Inflammatory macrophage (primary cell): ENCODE measurements at regions not wholly inside any gene's neighbourhood (a gene's known extent, or its start where the extent isn't known, plus 50 kb on each side); places are given as distances from the start of the nearest gene placed in this dataset.
"Not testable (repeated sequence)": the region's sequence is repeated elsewhere in the genome, so short reads cannot be mapped to it uniquely, and the experiment has no call there.

ENCODE experiments used
- DNase-seq, 2 donors: peaks; one replicate each; pipeline ENCODE4 v3.0.0-alpha.2; 2020 to 2022

DNA sequence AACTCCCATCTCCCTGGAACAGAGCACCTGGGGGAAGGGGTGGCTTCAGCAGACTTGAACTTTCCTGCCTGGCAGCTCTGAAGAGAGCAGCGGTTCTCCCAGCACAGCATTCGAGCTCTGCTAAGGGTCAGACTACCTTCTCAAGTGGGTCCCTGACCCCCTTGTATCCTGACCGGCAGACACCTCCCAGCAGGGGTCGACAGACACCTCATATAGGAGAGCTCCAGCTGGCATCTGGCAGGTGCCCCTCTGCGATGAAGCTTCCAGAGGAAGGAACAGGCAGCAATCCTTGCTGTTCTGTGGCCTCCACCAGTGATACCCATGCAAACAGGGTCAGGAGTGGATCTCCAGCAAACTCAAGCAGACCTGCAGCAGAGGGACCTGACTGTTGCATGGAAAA, 244.1 kb upstream of the RASGEF1B start:
- DNase-seq = no peak

DNA sequence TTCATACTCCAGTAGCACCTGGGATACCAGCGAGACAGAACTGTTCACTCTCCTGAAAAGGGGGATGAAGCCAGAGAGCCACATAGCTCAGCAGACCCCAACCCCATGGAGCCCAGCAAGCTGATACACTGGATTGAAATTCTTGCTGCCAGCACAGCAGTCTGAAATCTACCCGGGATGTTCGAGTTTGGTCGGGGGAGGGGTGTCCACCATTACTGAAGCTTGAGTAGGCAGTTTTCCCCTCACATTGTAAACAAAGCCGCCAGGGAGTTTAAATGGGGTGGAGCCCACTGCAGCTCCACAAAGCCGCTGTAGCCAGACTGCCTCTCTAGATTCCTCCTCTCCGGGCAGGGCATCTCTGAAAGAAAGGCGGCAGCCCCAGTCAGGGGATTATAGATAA, 243.7 kb upstream of the RASGEF1B start:
- DNase-seq = not testable (repeated sequence)

DNA sequence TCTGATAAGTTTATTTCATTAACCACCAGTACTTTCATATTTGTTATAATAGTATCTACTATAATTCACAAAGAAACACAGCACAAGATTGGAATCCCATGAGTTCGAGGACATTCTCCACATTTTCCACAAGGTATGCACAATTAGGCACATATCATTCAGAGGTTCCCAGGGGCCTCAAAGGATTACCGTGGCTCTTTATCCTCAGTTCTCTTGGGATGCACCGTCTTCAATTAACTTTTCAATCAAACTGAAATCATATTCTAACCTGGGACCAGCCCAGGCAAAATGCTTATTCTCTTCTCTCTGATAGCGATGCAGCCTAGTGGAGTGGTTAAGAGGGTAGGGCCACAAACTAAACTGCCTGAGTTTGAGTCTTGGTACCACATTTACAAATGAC, 242.6 kb upstream of the RASGEF1B start:
- no peak for DNase-seq

DNA sequence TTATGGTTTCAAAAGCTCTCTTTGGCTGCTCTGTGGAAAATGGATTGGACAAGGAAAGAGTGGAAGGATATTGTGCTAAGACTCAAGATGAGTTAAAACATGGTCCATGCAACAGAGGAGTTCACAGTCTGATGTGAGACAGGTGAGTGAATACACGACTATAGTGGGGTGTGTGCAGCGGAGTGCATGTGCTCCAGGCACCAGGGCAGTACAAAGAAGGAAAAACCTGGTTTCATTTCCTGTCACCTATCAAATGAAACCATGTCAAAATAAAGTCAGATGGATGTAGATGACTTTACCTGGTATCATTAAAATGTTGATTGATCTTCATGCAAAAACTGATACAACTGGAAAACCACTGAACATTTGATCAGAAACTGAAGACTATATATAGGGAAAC, 241.0 kb upstream of the RASGEF1B start:
- DNase-seq = no peak

DNA sequence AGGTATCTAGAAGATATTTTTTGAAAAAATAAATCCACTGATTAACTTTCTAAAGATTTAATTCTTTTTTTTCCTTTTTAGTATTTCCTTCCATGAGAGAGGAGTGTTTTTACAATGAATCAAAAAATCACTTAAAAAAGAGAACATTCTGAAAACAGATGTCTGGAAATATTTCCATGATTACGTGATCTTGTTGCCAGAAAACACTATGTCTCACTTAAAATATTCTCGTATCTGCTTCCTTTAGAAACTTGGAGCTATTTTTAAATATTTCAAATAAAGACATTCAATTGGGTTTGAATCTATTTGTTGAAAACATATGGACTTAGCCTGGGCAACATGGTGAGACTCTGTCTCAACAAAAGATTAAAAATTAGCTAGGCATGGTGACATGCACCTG, 232.8 kb upstream of the RASGEF1B start:
- no peak for DNase-seq

DNA sequence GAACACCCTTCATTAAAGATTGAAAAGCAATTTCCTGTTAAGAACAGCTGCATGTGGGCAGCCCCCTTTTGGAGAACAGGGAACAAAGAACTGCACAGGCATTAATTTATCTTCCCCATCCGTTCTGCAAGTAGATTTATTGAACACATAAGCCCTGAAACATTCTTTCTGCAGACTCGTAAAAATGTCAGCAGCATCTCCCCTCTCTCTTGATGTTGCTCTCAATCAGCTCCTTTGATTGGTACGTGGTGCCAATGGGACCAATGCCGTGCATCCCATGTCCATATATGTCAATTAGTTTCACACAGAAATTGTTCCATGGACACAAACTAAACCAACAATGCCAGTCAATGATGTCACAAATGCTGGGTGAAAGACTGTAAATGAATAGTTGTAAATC, 228.5 kb upstream of the RASGEF1B start:
- DNase-seq = no peak

DNA sequence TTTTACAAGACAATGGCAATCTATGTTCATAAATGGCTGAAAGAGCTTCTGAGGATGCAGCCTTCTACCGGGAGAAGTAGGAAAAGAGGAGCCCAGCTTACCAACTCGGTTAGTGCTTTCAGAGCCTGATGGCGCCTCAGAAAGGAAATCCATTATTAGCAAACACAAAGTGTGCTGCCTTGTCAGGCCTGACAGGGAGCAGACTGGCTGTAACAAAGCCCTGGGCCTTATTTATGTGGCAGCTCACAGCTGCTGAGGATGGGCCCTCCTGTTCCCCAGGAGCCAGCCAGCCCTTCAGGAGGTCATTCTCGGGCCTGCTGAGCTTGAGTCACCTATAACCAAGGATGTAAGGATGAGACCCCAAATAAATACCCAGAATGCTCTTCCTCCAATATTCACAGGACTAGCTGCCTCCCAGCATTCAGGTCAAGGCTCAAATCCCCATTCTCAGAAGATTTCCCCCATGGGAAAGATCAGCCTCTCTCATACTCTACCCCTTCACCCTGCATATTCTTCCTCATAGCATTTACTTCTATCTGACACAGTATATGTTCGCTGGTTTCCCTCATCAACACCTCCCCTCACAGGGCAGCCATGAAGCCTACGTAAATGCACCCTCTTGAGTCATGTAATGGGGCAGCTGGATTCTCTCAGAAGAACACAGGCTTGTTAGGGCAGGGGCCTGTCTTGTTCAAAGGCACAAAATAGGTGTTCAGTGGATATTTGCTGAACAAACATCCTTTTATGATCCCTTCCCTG, 227.0 kb upstream of the RASGEF1B start:
- DNase-seq = no peak

DNA sequence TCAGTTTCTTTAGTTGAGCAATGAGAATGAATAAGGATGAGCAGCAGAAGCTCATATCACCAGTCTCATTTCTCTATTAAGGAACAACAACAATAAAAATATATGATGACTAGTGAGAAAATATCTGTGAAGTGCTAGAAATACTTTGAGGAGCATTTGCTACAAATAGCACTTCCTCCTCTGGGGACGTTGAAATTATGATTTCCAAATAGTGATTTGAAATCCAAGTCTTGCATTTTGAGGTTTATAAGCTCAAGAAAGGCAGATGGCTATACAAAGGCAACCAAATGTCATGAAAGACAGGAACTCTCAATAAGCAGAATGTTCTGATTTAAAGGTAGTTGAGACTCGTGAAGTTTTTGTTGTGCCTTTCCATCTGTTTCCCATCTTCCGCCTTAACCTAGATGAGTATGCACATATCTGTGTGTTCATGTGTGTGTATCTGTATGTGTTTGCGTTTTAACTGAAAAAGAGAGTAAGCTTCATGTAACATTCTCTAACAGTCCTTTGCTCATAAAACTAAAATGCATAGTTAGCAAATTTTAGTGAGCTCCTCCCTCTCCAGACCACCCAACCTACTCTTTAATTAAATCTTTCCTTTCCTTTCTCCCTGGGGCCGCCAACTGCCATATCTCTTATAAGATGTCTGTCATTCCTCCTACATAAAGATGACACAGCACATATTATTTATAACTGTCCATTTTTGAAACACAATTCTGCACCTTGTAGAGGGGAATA, 222.6 kb upstream of the RASGEF1B start:
- DNase-seq = peak; percentile 70 to 94

DNA sequence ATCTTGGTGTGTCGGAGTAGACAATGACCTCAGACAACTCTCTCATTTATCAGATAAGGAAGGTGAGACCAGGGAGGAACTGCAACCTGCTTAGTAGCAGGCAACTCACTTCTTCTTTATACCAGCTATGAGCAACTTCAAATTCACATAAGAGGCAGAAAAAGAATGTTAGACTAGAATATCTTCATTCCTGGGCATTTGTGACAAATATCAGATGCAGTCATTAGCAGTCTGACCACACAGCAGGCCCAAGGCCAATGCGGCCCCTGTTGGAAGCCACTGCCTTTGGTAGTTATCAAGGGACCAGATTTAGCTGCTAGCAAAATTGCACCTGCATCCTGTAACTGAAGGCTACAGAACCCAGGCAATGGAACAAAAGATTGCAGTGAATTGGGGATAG, 219.2 kb upstream of the RASGEF1B start:
- no peak for DNase-seq

DNA sequence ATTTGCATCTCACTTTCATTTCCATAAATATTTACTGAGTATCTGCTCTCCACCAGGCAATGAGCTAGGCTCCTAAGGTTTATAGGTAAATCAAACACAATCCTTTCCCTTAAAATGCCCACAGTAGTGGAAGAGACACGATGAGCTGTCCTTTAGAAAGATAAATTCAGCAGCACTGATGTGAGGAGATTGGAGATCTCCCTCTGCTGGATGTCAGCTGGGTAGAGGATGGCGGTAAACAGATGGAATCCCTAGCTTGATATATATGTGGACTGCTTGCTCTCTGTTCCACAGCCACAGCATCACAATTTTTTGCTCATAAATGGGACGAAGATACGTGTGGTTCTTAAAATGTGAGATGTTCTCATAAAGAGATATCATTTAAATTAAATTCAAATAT, 216.4 kb upstream of the RASGEF1B start:
- peak in 1 of 2 donors; percentile 29 for DNase-seq

DNA sequence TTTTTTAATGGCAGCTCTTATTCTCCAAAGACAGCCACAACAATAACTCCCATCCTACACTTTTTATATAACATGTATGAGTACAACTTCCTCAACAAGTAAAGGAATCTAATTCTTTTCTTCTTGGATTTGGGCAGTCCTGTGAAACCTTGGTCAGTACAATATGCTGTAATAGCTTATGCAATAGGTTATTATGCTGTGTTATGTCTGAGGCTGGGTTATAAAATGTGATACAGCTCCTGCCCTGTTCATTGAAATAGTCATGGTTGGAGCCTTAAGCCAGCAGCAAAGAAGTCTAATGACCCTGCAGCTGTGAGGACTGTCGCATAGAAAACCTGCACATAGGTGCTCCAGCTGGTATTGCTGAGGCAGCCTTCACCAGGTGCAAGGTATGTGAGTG, 215.8 kb upstream of the RASGEF1B start:
- DNase-seq = no peak

DNA sequence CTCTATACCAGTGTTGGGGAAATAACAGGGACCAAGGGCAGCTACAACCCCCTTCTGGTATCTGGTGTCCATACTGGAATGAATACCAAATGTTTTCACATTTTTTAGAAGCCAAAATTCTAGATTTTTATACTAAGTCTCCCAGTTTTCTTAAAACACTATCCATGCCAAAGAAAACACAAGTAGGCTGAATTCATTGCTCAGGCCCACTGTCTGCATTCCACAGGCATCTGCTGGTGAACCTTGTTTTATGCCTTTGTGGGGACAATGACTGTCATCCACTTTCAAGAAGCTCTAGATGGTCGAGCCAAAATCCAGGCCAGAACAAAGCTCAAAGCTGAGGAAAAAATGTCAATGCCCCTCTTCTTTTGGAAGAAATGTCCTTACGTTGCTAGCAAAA, 213.4 kb upstream of the RASGEF1B start:
- DNase-seq = no peak

DNA sequence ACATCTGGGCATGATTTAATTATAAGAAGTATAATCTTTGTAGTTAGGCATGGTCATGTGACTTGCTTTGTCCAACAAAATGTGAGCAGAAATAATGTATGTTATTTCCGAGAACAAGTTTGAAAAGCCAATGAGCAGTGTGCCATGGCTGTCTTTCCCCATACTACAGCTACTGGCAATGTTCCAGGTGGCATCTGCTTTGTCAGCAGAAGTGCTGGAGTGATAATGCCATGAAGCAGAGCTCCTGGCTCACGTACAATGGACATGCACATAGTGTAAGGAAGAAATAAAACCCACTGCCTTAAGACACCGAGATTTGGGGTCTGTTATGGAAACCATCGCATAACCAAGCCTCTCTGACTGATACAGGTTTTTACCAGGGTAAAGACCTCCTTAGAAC, 212.6 kb upstream of the RASGEF1B start:
- no peak for DNase-seq

DNA sequence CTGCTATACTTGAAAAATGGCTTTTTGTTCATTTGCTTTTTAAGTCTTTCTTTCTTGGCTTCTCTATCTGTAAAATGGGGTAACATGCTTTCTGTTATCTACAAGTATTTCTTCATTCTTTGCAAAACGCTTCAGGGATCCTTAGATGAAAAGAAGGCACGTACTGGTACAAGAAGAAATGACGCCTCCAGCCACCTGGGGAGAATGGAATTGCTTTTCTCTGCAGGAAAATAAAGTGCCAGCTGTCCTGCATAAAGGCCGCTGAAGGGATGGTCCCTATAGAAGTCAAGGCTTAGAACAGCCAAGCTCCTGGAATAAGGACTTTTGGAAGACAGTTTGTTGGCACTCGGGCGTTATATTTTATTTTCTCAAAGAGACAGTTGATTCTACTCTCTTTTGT, 210.8 kb upstream of the RASGEF1B start:
- no peak for DNase-seq

DNA sequence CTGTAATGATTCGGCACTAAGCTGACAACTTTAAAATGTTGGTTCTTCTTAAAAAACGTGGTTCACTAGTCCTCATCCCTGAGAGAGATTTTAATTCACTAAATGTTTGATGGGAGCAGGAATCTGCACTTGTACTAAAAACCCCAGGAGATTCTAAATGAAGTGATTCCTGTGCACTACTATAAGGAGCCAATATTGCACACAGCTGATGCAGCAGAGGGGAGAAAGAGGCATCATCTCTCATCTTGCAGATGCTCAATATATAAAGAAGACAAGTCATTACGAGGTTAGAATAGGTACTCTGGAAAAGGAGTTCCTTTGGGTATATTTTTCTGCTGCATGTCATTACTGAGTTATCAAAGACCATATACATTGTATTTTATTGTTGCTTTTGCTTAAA, 207.6 kb upstream of the RASGEF1B start:
- no peak for DNase-seq

DNA sequence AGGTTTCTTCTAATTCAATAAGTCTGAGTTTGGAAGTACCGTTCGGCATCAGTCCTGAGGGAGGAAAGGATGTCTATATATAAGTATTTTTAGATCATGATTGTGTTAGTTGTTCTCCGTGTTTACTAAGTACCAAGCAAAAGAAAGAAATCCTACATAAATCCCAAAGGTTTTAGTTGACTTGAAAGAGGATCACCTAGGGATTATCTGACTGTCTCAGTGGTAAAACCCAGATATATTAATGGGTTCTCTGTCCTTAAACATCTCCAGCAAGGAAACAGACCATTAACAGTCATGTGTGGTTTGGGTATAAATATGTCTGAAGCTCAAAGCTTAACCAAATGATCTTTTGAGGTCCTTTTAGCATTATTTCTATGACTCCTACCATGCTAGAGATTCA, 207.1 kb upstream of the RASGEF1B start:
- no peak for DNase-seq

DNA sequence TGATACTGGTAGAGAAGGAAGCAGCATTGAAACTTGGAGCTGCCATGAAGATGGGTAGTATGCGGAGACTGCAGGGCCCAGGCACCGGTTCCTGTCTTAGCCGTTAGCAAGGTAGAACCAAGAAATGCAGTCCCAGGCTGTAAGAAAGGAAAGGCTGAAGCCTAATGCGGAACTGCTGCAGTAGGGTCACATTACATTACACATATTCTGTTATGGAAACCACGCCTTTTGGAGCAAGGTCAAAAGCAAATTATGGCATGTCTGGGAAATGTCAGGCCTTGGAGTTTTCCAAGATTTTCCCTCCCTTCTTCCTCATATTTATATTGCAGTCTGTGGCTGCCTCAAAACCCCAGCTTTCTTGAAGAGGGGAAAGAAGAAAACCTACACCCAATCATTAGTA, 204.8 kb upstream of the RASGEF1B start:
- DNase-seq = no peak

DNA sequence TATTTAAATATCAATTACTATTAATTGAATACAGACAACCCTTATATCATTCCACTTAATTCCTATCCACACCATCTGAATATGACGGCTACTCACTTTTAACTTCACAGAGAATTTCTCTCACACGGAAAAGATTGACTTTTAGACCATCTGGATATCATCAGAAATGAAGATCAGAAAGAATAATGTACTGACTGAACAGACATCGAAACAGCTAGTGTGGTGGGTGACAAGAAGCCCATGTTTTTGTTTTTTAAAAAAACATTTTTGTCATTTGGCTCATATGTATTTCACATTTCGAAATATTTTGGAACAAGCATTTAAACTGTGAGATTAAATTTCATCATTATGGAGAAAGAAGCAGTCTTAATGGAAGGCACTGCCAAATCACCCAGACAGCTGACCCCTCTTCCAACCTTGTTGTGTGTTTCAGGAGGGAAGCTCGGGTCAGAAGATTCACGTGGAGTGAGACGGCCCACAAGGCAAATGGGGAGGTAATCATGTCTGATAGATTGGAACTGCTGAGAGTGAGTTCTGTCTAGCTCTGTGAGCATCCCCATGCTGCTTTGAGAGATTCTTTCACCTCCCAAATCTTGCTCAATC, 204.2 kb upstream of the RASGEF1B start:
- DNase-seq = no peak

DNA sequence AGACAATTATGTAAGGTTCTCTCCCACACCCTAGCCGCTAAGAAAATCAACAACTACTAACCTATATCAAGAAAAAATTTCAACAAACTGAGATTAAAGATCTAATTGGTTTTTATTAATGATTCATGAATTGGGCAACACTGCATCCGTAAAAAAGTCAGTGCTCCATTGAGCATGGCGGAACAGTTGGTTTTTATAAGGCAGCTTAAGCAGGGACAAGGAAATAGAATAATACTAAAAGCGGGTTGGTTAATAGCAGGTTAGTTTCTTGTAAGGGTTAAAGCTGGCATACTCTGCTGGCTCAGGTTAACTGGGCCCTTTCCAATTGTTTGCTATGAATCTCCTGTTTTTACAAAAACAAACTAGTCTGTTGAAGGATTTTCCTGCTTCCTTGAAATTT, 202.3 kb upstream of the RASGEF1B start:
- no peak for DNase-seq

DNA sequence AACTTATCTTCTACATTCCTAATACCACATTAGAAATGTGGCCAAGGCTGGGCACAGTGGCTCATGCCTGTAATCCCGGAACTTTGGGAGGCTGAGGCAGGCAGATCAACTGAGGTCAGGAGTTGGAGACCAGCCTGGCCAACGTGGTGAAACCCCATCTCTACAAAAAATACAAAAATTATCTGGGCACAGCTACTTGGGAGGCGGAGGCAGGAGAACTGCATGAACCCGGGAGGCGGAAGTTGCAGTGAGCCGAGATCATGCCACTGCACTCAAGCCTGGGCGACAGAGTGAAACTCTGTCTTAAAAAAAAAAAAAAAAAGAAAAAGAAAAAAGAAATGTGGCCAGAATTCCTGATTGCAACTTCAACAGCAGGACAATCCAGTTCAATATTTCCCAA, 196.6 kb upstream of the RASGEF1B start:
- DNase-seq = not testable (repeated sequence)

DNA sequence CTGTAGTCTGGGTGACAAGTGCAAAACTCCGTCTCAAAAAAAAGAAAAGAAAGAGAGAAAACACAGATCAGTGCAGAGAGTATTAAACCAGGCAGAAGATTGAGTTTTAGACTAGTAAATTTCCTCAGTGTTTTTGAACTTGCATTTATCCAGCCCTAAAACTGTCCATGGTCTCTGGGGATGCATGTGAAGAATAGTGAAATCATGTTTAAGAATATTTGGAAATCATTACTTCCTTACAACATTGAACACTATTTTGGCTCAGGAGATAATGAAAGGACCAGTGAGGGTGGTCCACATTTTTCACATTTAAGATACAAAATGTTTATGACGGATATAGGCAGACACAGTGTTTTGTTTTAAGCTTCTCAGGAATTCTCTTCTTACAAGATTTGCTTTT, 195.8 kb upstream of the RASGEF1B start:
- no peak for DNase-seq

DNA sequence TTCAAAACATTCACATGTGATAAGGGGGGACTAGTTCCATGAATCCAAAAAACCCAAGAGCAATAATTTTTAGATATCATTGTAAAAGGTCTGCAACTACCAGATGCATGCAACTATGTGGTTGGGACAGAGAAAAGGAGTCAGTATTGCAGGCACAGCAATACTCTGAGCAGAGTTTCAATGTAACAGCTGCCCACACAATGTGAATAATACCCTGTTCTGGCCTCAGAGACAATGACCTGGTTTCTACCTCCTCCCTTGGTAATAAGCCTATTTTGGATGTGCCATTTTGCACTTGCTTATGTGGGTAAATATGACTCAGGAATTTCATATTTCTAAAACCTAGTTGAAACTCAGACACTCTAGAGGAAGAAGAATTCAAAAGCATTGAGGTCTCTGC, 194.8 kb upstream of the RASGEF1B start:
- peak; percentile 52 to 55 for DNase-seq

DNA sequence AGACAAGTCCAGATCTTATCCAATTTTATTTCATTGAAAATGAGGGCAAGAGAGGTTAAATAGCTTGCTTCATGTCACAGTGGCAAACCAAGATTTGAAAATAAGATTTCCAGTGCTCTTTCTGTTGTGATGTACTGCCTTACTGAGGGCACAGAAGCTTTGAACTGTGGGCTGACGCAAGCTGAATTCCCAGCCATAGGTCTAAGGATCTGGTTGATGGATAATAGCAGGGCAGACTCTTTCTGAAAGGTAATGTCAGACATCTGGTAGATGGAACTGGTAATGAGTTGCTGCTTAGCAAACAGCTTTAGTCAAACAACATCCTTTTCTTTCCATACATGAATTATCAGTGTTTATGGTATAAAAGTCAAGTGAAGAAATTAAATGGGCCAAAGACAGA, 193.9 kb upstream of the RASGEF1B start:
- no peak for DNase-seq

DNA sequence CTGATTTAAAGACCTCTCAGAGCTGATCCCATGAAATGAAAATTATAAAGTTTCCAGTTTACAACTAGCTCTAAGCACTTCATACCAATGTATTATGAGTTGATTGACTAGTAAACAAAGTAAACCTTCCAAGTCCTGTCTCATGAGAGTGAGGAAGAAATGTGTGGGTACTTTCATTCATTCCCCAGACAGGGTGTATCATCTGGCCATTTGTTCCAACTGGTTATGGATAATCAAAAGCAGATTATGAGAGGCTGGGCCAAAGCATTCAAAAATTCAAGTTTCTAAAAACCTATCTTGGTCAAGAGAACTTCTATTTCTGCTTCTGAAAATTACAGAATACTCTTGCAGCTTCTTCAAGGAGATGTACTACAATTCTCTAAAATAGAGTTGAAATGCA, 193.3 kb upstream of the RASGEF1B start:
- no peak for DNase-seq
